K562 (cell line): ENCODE measurements at regions not wholly inside any gene's neighbourhood (a gene's known extent, or its start where the extent isn't known, plus 50 kb on each side); places are given as distances from the start of the nearest gene placed in this dataset.

Experiments
- ATAC-seq: fragments of 200-7000 bp; cut with Tn5 transposase; 3 replicates; pipeline ENCODE4 v1.9.1; 2020; ENCODE audit warnings: moderate library complexity
- BruUV-seq: library from RNA; stranded (reverse); fragments of 400-500 nt; replicated peaks from 2 replicates; lab custom pipeline; 2021; lab: Mats Ljungman, UMichigan
- CTCF ChIA-PET: fragments of 300-600 bp; formaldehyde crosslinking; extraction: SDS; loops from one replicate; lab custom pipeline; 2021; ENCODE audit warnings: low intra/inter-chr PET ratio; lab: Yijun Ruan, JAX
- POLR2A ChIA-PET: fragments of 300-600, 350-650 bp; sonication (Branson Sonifier 250); formaldehyde crosslinking; extraction: SDS; loops from one replicate; lab custom pipeline; 2021; ENCODE audit warnings: antibody characterized with exemption, inconsistent platforms; lab: Yijun Ruan, JAX
- DNase-seq, 4 experiments: peaks; one replicate each; pipeline versions ENCODE4 v3.0.0 to v3.0.0-alpha.2; 2011 to 2018; ENCODE audit warnings: low spot score in 3 of 4, mixed read lengths in 3 of 4; ENCODE audit errors: extremely low read depth in 1 of 4
- FAIRE-seq: peaks from 2 replicates; lab custom pipeline; 2011; peaks lifted over from hg19 to GRCh38; lab: Jason Lieb, UNC
- H2AFZ ChIP-seq: 2 replicates; pipeline ENCODE4 v1.6.0; 2011; ENCODE audit warnings: low read depth, low read length, control low read depth, inconsistent platforms
- H3K27ac ChIP-seq: fragments of 200-600 bp; 3 replicates; pipeline ENCODE4 v1.8.0; 2011; ENCODE audit warnings: low read depth, mild to moderate bottlenecking, control low read depth, inconsistent platforms, low read length, moderate library complexity, mixed read lengths; ENCODE audit errors: extremely low read depth
- H3K27me3 ChIP-seq, 2 experiments: fragments of 300-600 bp in 1 of 2; 2 replicates in 1 of 2; 3 replicates in 1 of 2; pipeline versions ENCODE4 v1.6.0 to v1.8.0; 2011; ENCODE audit warnings: inconsistent platforms in 2 of 2, low read length in 2 of 2, mild to moderate bottlenecking in 1 of 2, mixed read lengths in 1 of 2, moderate library complexity in 1 of 2; ENCODE audit not compliant: control insufficient read depth in 2 of 2, insufficient read depth in 2 of 2
- H3K36me3 ChIP-seq: fragments of 300-600 bp; 3 replicates; pipeline ENCODE4 v1.8.0; 2011; ENCODE audit warnings: mild to moderate bottlenecking, low read length, inconsistent platforms; ENCODE audit not compliant: control insufficient read depth, insufficient read depth
- H3K4me1 ChIP-seq, 2 experiments: fragments of 200-600 bp in 1 of 2; replicated peaks in 1 of 2; 2 replicates in 1 of 2; 3 replicates in 1 of 2; pipeline versions ENCODE4 v1.5.1 to v1.8.0; 2011; ENCODE audit warnings: inconsistent platforms in 2 of 2, low read length in 2 of 2, mild to moderate bottlenecking in 1 of 2, mixed read lengths in 1 of 2, moderate library complexity in 1 of 2; ENCODE audit not compliant: control insufficient read depth in 2 of 2, insufficient read depth in 2 of 2
- H3K4me2 ChIP-seq: 2 replicates; pipeline ENCODE4 v1.6.1; 2011; ENCODE audit warnings: low read length, control low read depth, inconsistent platforms, mixed read lengths; ENCODE audit not compliant: insufficient read depth
- H3K4me3 ChIP-seq: fragments of 200-600 bp; sonication (generic), shearing (Covaris generic); 2 replicates; pipeline ENCODE4 v1.5.1; 2016; ENCODE audit warnings: control low read depth, inconsistent platforms
- H3K79me2 ChIP-seq: fragments of 200-600 bp; 3 replicates; pipeline ENCODE4 v1.8.0; 2011; ENCODE audit warnings: low read length, inconsistent platforms; ENCODE audit not compliant: control insufficient read depth, insufficient read depth
- H3K9ac ChIP-seq, 2 experiments: 2 replicates each; pipeline versions ENCODE4 v1.6.0 to v1.6.1; 2011; ENCODE audit warnings: low read depth in 2 of 2, low read length in 2 of 2, control low read depth in 1 of 2, inconsistent platforms in 1 of 2, mild to moderate bottlenecking in 1 of 2, mixed read lengths in 1 of 2; ENCODE audit not compliant: insufficient read depth in 1 of 2
- H3K9me1 ChIP-seq: one replicate; pipeline ENCODE4 v1.6.0; 2011; ENCODE audit warnings: inconsistent platforms, mild to moderate bottlenecking, low read length, moderate library complexity; ENCODE audit not compliant: control insufficient read depth, insufficient read depth
- H3K9me3 ChIP-seq: replicated peaks from 2 replicates; pipeline ENCODE4 v1.5.1; 2011; ENCODE audit warnings: low read depth, low read length, inconsistent platforms; ENCODE audit not compliant: control insufficient read depth, insufficient read depth
- H4K20me1 ChIP-seq: replicated peaks from 2 replicates; pipeline ENCODE4 v1.6.1; 2011; ENCODE audit warnings: low read length, inconsistent platforms, mixed read lengths; ENCODE audit not compliant: control insufficient read depth, insufficient read depth
- ADNP ChIP-seq: fragments of 200-800 bp; sonication (Bioruptor generic); IDR thresholded peaks from 2 replicates; pipeline ENCODE4 v1.6.1; 2016; ENCODE audit warnings: missing genetic modification characterization, missing compliant biosample characterization
- CTBP1 ChIP-seq: fragments of 450-650 bp; IDR thresholded peaks from 2 replicates; pipeline ENCODE4 v1.6.1; 2016; ENCODE audit warnings: borderline replicate concordance
- MTA1 ChIP-seq: fragments of 450-650 bp; IDR thresholded peaks from 2 replicates; pipeline ENCODE4 v1.6.1; 2017; ENCODE audit warnings: borderline replicate concordance
- RFX7 ChIP-seq: fragments of 250-450 bp; sonication (Bioruptor Pico); IDR thresholded peaks from 2 replicates; pipeline ENCODE4 v1.5.1; 2021; ENCODE audit warnings: mild to moderate bottlenecking
- RUNX1 ChIP-seq: sonication (generic); IDR thresholded peaks from 2 replicates; pipeline ENCODE4 v1.6.1; 2016; ENCODE audit warnings: antibody characterized with exemption, low read depth
- SIRT6 ChIP-seq: IDR thresholded peaks from one replicate; pipeline ENCODE4 v1.6.1; 2012; ENCODE audit warnings: low read depth, mild to moderate bottlenecking, control low read depth, inconsistent platforms, low read length, moderate library complexity
- SMARCB1 ChIP-seq: IDR thresholded peaks from 2 replicates; pipeline ENCODE4 v1.6.1; 2011; ENCODE audit warnings: improper control_type of control experiment, low read depth; ENCODE audit not compliant: insufficient read length
- TRIM28 ChIP-seq: fragments of 450-650 bp; IDR thresholded peaks from 2 replicates; pipeline ENCODE4 v1.6.1; 2017
- XRCC3 ChIP-seq: fragments of 450-650 bp; IDR thresholded peaks from 2 replicates; pipeline ENCODE4 v1.6.1; 2017; ENCODE audit warnings: mild to moderate bottlenecking, moderate library complexity
- ZNF224 ChIP-seq: sonication (generic); formaldehyde crosslinking; IDR thresholded peaks from 2 replicates; pipeline ENCODE4 v1.8.0; 2022; ENCODE audit warnings: mild to moderate bottlenecking, missing genetic modification reagents
- ZSCAN29 ChIP-seq: fragments of 450-650 bp; IDR thresholded peaks from 2 replicates; pipeline ENCODE4 v1.6.1; 2017
- WGBS: fragments of 100-300 bp; shearing (Covaris generic); methylation state at CpG from one replicate; pipeline ENCODE4 v1.1.6; 2016; ENCODE audit warnings: low coverage, mixed read lengths; ENCODE audit not compliant: insufficient coverage; ENCODE audit errors: missing lambda C conversion rate; 5-methylcytosine and 5-hydroxymethylcytosine counted together
- in situ Hi-C: fragments of 300-500 bp; cut with MboI; formaldehyde crosslinking; loops from 4 replicates; pipeline ENCODE4 v1.15.0; 2018; ENCODE audit warnings: inconsistent platforms, mixed read lengths
- intact Hi-C: fragments of 100-400 bp; cut with micrococcal nuclease; formaldehyde crosslinking; loops from 2 replicates; pipeline ENCODE4 v1.14.2; 2022
- TF ChIP-seq, protein P1 (sequence below): sonication (generic); formaldehyde crosslinking; IDR thresholded peaks from 2 replicates; pipeline ENCODE4 v1.8.0; 2022; ENCODE audit warnings: mild to moderate bottlenecking, missing genetic modification reagents
- TF ChIP-seq, protein P2 (sequence below): fragments of 250-450 bp; sonication (Bioruptor Pico); IDR thresholded peaks from 2 replicates; pipeline ENCODE4 v1.4.0; 2020; ENCODE audit warnings: mild to moderate bottlenecking, moderate library complexity
- TF ChIP-seq, protein P3 (sequence below): fragments of 450-650 bp; formaldehyde crosslinking; IDR thresholded peaks from 2 replicates; pipeline ENCODE4 v1.4.0; 2022; ENCODE audit warnings: missing genetic modification characterization

DNA sequence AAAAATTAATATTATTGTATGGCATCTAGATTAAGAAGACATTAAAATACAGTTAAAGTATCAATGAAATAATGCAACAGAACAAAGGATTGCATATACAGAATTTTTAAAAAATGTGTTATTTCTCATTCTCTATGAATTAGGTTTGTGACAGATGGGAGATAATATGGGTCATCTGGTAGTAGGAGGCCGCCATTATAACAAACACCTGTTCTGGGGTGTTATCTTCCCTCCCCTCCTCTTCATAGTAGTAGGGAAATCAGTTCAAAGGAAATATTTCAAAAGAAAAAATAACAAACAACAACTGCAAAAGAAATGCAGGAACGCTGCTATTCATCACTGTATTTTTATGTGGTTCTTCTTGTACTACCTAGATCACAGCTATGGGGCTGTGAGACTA is 187.0 kb upstream of the ATP2B1 start:
- no peaks in the 10 kb centered on the region for H3K36me3 ChIP-seq
- FAIRE-seq, result no peak
- POLR2A ChIA-PET, result no interaction called here

More for the DNA sequence above, 187.0 kb upstream of the ATP2B1 start:
- H3K4me1 ChIP-seq, result no peaks in the 10 kb centered on the region
- intact Hi-C loops, result no loop called here
- no peaks in the 10 kb centered on the region for H3K27me3 ChIP-seq
- no TSS peak for BruUV-seq
- no peak overlapping the region for H3K4me2 ChIP-seq
- 0% methylated on average over 2 of the region's 2 CpGs for WGBS
- CTCF ChIA-PET, result no interaction called here
- H3K9me3 ChIP-seq, result no peaks in the 10 kb centered on the region
- no peaks in the 10 kb centered on the region for H3K9me1 ChIP-seq
- ATAC-seq (no peak), DNase-seq (no peak)
- no peak overlapping the region for H3K27ac ChIP-seq
- H2AFZ ChIP-seq, result no peak overlapping the region
- no peak overlapping the region for H3K9ac ChIP-seq
- H4K20me1 ChIP-seq, result no peaks in the 10 kb centered on the region
- no peak for TF ChIP-seq MTA1
- TF ChIP-seq, protein P1, sequence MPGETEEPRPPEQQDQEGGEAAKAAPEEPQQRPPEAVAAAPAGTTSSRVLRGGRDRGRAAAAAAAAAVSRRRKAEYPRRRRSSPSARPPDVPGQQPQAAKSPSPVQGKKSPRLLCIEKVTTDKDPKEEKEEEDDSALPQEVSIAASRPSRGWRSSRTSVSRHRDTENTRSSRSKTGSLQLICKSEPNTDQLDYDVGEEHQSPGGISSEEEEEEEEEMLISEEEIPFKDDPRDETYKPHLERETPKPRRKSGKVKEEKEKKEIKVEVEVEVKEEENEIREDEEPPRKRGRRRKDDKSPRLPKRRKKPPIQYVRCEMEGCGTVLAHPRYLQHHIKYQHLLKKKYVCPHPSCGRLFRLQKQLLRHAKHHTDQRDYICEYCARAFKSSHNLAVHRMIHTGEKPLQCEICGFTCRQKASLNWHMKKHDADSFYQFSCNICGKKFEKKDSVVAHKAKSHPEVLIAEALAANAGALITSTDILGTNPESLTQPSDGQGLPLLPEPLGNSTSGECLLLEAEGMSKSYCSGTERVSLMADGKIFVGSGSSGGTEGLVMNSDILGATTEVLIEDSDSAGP (CRISPR knock-in tag), result no peak
- TF ChIP-seq SMARCB1, result no peak
- no peak for TF ChIP-seq TRIM28
- TF ChIP-seq CTBP1, result no peak
- TF ChIP-seq ZNF224 (CRISPR knock-in tag), result no peak
- no peak for TF ChIP-seq RUNX1
- no peak for TF ChIP-seq RFX7 (CRISPR knock-in tag)
- TF ChIP-seq ZSCAN29, result no peak
- TF ChIP-seq, protein P2, sequence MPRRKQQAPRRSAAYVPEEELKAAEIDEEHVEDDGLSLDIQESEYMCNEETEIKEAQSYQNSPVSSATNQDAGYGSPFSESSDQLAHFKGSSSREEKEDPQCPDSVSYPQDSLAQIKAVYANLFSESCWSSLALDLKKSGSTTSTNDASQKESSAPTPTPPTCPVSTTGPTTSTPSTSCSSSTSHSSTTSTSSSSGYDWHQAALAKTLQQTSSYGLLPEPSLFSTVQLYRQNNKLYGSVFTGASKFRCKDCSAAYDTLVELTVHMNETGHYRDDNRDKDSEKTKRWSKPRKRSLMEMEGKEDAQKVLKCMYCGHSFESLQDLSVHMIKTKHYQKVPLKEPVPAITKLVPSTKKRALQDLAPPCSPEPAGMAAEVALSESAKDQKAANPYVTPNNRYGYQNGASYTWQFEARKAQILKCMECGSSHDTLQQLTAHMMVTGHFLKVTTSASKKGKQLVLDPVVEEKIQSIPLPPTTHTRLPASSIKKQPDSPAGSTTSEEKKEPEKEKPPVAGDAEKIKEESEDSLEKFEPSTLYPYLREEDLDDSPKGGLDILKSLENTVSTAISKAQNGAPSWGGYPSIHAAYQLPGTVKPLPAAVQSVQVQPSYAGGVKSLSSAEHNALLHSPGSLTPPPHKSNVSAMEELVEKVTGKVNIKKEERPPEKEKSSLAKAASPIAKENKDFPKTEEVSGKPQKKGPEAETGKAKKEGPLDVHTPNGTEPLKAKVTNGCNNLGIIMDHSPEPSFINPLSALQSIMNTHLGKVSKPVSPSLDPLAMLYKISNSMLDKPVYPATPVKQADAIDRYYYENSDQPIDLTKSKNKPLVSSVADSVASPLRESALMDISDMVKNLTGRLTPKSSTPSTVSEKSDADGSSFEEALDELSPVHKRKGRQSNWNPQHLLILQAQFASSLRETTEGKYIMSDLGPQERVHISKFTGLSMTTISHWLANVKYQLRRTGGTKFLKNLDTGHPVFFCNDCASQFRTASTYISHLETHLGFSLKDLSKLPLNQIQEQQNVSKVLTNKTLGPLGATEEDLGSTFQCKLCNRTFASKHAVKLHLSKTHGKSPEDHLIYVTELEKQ (CRISPR knock-in tag), result no peak
- TF ChIP-seq SIRT6, result no peak
- no peak for TF ChIP-seq ADNP (tag)
- TF ChIP-seq, protein P3, sequence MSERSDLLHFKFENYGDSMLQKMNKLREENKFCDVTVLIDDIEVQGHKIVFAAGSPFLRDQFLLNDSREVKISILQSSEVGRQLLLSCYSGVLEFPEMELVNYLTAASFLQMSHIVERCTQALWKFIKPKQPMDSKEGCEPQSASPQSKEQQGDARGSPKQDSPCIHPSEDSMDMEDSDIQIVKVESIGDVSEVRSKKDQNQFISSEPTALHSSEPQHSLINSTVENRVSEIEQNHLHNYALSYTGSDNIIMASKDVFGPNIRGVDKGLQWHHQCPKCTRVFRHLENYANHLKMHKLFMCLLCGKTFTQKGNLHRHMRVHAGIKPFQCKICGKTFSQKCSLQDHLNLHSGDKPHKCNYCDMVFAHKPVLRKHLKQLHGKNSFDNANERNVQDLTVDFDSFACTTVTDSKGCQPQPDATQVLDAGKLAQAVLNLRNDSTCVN (CRISPR knock-in tag), result no peak
- no peak for TF ChIP-seq XRCC3
- H3K4me3 ChIP-seq, result no peak overlapping the region
- no peaks in the 10 kb centered on the region for H3K79me2 ChIP-seq
- in situ Hi-C loops, result no loop called here
